ENCODE measurements at regions not wholly inside any gene's neighbourhood (a gene's known extent, or its start where the extent isn't known, plus 50 kb on each side); places are given as distances from the start of the nearest gene placed in this dataset.

GRCh38 chr1:68814067-68814466, 317.2 kb upstream of the DEPDC1 start:
- TF ChIP-seq SP1 (IDR thresholded peaks at IDR 0.05) (no peak), FOXK2 (IDR thresholded peaks at IDR 0.05) (no peak), TARDBP (IDR thresholded peaks at IDR 0.05) (no peak), FOXA1 (IDR thresholded peaks at IDR 0.05) (no peak), ARNT (IDR thresholded peaks at IDR 0.05) (no peak), ELF4 (IDR thresholded peaks at IDR 0.05) (no peak), PKNOX1 (IDR thresholded peaks at IDR 0.05) (no peak), SUZ12 (IDR thresholded peaks at IDR 0.05) (no peak), NFRKB (IDR thresholded peaks at IDR 0.05) (no peak), FOXM1 (IDR thresholded peaks at IDR 0.05; ENCODE audit: borderline replicate concordance) (no peak), BHLHE40 (IDR thresholded peaks at IDR 0.05; ENCODE audit: borderline replicate concordance) (no peak), L3MBTL2 (conservative IDR thresholded peaks at IDR 0.05) (no peak), ZNF384 (IDR thresholded peaks at IDR 0.05) (no peak), HDGF (IDR thresholded peaks at IDR 0.05; ENCODE audit: borderline replicate concordance) (no peak)

Measured in HEK293T (cell line).